Renal cortex interstitium (tissue), 11 donors: ENCODE measurements at regions not wholly inside any gene's neighbourhood (a gene's known extent, or its start where the extent isn't known, plus 50 kb on each side); places are given as distances from the start of the nearest gene placed in this dataset.

Experiments used
- DNase-seq, 11 donors: peaks; one replicate each; pipeline ENCODE4 v3.0.0-alpha.2; 2013; ENCODE audit warnings: low read depth in 9 of 11, low spot score in 4 of 11; ENCODE audit errors: extremely low read depth in 1 of 11

- no peak for DNase-seq
These were observed 219.0 kb downstream of the THBS2 start for GRCh38 chr6:169034516-169035167.

- DNase-seq: no peak
These were observed 223.8 kb downstream of the THBS2 start for GRCh38 chr6:169029861-169030260.

GRCh38 chr6:169028343-169028742 is 225.3 kb downstream of the THBS2 start:
- no peak for DNase-seq

- peak in 2 of 11 donors; percentile 12 to 16 for DNase-seq
These were observed 227.5 kb downstream of the THBS2 start for GRCh38 chr6:169026175-169026574.

- no peak for DNase-seq
These were observed 229.5 kb downstream of the THBS2 start for GRCh38 chr6:169024047-169024660.

GRCh38 chr6:169023161-169023874 is 230.3 kb downstream of the THBS2 start:
- no peak for DNase-seq

GRCh38 chr6:169022079-169022478 is 231.6 kb downstream of the THBS2 start:
- no peak for DNase-seq

GRCh38 chr6:169020821-169021220 is 232.8 kb downstream of the THBS2 start:
- no peak for DNase-seq

GRCh38 chr6:169019727-169020491 is 233.7 kb downstream of the THBS2 start:
- DNase-seq: no peak

- no peak for DNase-seq
These were observed 234.5 kb downstream of the THBS2 start for GRCh38 chr6:169019111-169019510.

- DNase-seq: no peak
These were observed 236.9 kb downstream of the THBS2 start for GRCh38 chr6:169016758-169017157.

GRCh38 chr6:169014211-169015197 is 239.1 kb downstream of the THBS2 start:
- DNase-seq: no peak

- no peak for DNase-seq
These were observed 244.0 kb downstream of the THBS2 start for GRCh38 chr6:169009628-169010027.

GRCh38 chr6:169008641-169009257 is 244.9 kb downstream of the THBS2 start:
- no peak for DNase-seq

- DNase-seq: no peak
These were observed 248.5 kb downstream of the THBS2 start for GRCh38 chr6:169005166-169005565.

- no peak for DNase-seq
These were observed 253.6 kb downstream of the THBS2 start for GRCh38 chr6:169000022-169000421.

GRCh38 chr6:168999392-168999791 is 254.3 kb downstream of the THBS2 start:
- DNase-seq: no peak

GRCh38 chr6:168996356-168996625 is 257.4 kb downstream of the THBS2 start:
- DNase-seq: no peak
